Liver (tissue), 8 donors: ENCODE measurements at regions not wholly inside any gene's neighbourhood (a gene's known extent, or its start where the extent isn't known, plus 50 kb on each side); places are given as distances from the start of the nearest gene placed in this dataset.

Source experiments
- DNase-seq: peaks from one replicate; pipeline ENCODE4 v3.0.0-alpha.2; 2017; ENCODE audit warnings: low spot score
- H3K27ac ChIP-seq, 2 donors: one replicate each; pipeline ENCODE4 v1.7.0; 2013; ENCODE audit warnings: inconsistent platforms in 2 of 2, low read length in 2 of 2, control low read depth in 1 of 2, low read depth in 1 of 2, mild to moderate bottlenecking in 1 of 2
- H3K27me3 ChIP-seq, 4 donors: one replicate each; pipeline versions ENCODE4 v1.6.1 to v1.7.0; 2013; ENCODE audit warnings: low read length in 3 of 4, inconsistent platforms in 1 of 4, mild to moderate bottlenecking in 1 of 4, moderate library complexity in 1 of 4; ENCODE audit not compliant: control insufficient read depth in 4 of 4, insufficient read depth in 4 of 4
- H3K36me3 ChIP-seq, 4 donors: one replicate each; pipeline versions ENCODE4 v1.6.1 to v1.7.0; 2013; ENCODE audit warnings: low read length in 3 of 4, mild to moderate bottlenecking in 3 of 4, low read depth in 1 of 4, moderate library complexity in 1 of 4; ENCODE audit not compliant: control insufficient read depth in 4 of 4, insufficient read depth in 3 of 4
- H3K4me1 ChIP-seq, 4 donors: one replicate each; pipeline versions ENCODE4 v1.6.1 to v1.7.0; 2013; ENCODE audit warnings: low read length in 3 of 4, mild to moderate bottlenecking in 3 of 4, moderate library complexity in 1 of 4; ENCODE audit not compliant: control insufficient read depth in 4 of 4, insufficient read depth in 4 of 4
- H3K4me3 ChIP-seq, 3 donors: one replicate each; pipeline versions ENCODE4 v1.6.1 to v1.7.0; 2013; ENCODE audit warnings: low read length in 3 of 3, control low read depth in 1 of 3, low read depth in 1 of 3, mild to moderate bottlenecking in 1 of 3
- H3K9ac ChIP-seq, 2 donors: one replicate each; pipeline ENCODE4 v1.7.0; 2013; ENCODE audit warnings: low read length in 2 of 2, mild to moderate bottlenecking in 2 of 2, moderate library complexity in 2 of 2, control low read depth in 1 of 2, low read depth in 1 of 2
- H3K9me3 ChIP-seq, 4 donors: one replicate each; pipeline versions ENCODE4 v1.6.1 to v1.7.0; 2013; ENCODE audit warnings: low read length in 3 of 4; ENCODE audit not compliant: control insufficient read depth in 4 of 4
- EGR1 ChIP-seq, 2 donors: IDR thresholded peaks; 2 replicates each; pipeline ENCODE4 v1.6.1; 2016 to 2018; ENCODE audit warnings: antibody characterized with exemption in 2 of 2, low read depth in 2 of 2
- FOXA1 ChIP-seq: IDR thresholded peaks from 2 replicates; pipeline ENCODE4 v1.6.1; 2016; ENCODE audit warnings: antibody characterized with exemption
- FOXA2 ChIP-seq: IDR thresholded peaks from 2 replicates; pipeline ENCODE4 v1.6.1; 2016; ENCODE audit warnings: antibody characterized with exemption
- GABPA ChIP-seq, 2 donors: IDR thresholded peaks in 1 of 2; conservative IDR thresholded peaks in 1 of 2; 2 replicates each; pipeline ENCODE4 v1.6.1; 2016; ENCODE audit warnings: antibody characterized with exemption in 2 of 2, mild to moderate bottlenecking in 1 of 2, moderate library complexity in 1 of 2
- JUND ChIP-seq, 2 donors: IDR thresholded peaks; 2 replicates each; pipeline ENCODE4 v1.6.1; 2016; ENCODE audit warnings: antibody characterized with exemption in 2 of 2
- RAD21 ChIP-seq, 2 donors: IDR thresholded peaks; 2 replicates each; pipeline ENCODE4 v1.6.1; 2016; ENCODE audit warnings: antibody characterized with exemption in 2 of 2, mild to moderate bottlenecking in 2 of 2
- WGBS: extraction: QIAGEN DNeasy Blood & Tissue Kit; methylation state at CpG from one replicate; pipeline ENCODE4 v1.1.7; 2013; 5-methylcytosine and 5-hydroxymethylcytosine counted together
- TF ChIP-seq, protein P1 (sequence below): IDR thresholded peaks from 2 replicates; pipeline ENCODE4 v1.6.1; 2016; ENCODE audit warnings: antibody characterized with exemption
- TF ChIP-seq, protein P2 (sequence below): fragments of 150-350 bp; IDR thresholded peaks from 2 replicates; pipeline ENCODE4 v1.5.1; 2017; ENCODE audit warnings: improper control_type of control experiment, low read depth, low read length; ENCODE audit not compliant: missing input control
- TF ChIP-seq, protein P3 (sequence below): IDR thresholded peaks from 2 replicates; pipeline ENCODE4 v1.6.1; 2016; ENCODE audit warnings: antibody characterized with exemption, mild to moderate bottlenecking
- donor health status: healthy.
- donor health status: healthy.
- donor health status: healthy.
- donor health status: healthy.
- donor health status: healthy.

GRCh38 chr1:220369511-220369910 is 97.3 kb upstream of the RAB3GAP2 start:
- Histone ChIP-seq H3K9me3 (peaks cover 0 to 3% (median 0%) of the 10 kb centered on the region in 4 donors), H3K36me3 (no peaks in the 10 kb centered on the region), H3K27me3 (peaks cover 0 to 3% (median 0%) of the 10 kb centered on the region in 4 donors), H3K4me3 (no peak overlapping the region), H3K27ac (no peak overlapping the region), H3K4me1 (no peaks in the 10 kb centered on the region), H3K9ac (no peak overlapping the region)
- DNase-seq, result no peak
- TF ChIP-seq, protein P1, sequence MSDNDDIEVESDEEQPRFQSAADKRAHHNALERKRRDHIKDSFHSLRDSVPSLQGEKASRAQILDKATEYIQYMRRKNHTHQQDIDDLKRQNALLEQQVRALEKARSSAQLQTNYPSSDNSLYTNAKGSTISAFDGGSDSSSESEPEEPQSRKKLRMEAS, result no peak
- TF ChIP-seq JUND (IDR thresholded peaks at IDR 0.05), result no peak
- no peak for TF ChIP-seq RAD21 (IDR thresholded peaks at IDR 0.05)
- whole genome bisulfite sequencing, result 58% methylated on average over 3 of the region's 3 CpGs

DNA sequence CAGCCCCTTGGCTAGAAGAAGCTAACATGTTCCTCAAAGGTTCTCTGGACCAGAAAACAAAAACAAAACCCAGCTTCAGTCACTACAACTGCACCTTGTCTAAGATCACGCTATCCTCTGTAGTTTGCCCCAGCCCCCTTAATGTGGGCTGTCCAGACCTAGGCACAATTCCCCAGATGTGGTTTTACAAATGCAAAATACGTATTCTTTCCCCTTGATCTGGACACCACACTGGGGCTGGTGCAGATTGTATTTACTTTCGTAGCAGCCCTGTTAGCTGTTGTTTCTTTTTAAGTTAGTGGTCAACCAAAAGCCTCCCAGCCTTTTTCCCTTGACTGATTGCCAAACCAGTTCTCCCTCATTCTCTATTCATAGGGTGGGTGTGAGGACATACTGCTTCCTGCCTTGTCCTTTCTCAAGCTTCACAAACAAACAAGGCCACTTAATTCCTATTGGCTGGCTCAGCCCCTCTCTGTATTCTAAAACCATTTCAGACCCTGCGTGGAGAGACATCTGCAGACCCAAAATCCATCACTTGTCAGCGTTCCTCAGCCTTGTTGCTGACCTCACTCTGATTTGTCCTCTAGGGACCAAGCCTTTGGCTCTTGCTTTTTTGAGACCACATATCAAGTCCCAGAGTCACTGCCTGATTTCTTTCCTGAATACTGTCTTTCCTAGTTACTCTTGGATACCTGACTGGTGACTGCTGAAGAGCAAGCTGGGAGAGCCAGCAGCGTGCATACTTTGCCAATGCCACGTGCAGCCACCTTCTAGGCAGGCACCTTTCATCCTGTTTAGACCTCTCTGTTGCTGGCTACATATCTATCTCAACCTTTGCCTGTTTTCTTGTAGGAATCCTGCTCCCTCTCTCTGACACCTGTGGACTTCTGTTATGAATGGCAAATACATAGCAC is 96.4 kb upstream of the RAB3GAP2 start:
- no peak for DNase-seq
- Histone ChIP-seq H3K9me3 (peaks cover 0 to 3% (median 0%) of the 10 kb centered on the region in 4 donors), H3K4me1 (no peaks in the 10 kb centered on the region), H3K27me3 (peaks cover 0 to 3% (median 0%) of the 10 kb centered on the region in 4 donors), H3K27ac (no peak overlapping the region), H3K36me3 (no peaks in the 10 kb centered on the region), H3K4me3 (no peak overlapping the region), H3K9ac (no peak overlapping the region)
- TF ChIP-seq FOXA2 (no peak), FOXA1 (no peak), GABPA (IDR thresholded peaks at IDR 0.05 in 1 of 2, conservative IDR thresholded peaks at IDR 0.05 in 1 of 2) (no peak)
- TF ChIP-seq, protein P2, sequence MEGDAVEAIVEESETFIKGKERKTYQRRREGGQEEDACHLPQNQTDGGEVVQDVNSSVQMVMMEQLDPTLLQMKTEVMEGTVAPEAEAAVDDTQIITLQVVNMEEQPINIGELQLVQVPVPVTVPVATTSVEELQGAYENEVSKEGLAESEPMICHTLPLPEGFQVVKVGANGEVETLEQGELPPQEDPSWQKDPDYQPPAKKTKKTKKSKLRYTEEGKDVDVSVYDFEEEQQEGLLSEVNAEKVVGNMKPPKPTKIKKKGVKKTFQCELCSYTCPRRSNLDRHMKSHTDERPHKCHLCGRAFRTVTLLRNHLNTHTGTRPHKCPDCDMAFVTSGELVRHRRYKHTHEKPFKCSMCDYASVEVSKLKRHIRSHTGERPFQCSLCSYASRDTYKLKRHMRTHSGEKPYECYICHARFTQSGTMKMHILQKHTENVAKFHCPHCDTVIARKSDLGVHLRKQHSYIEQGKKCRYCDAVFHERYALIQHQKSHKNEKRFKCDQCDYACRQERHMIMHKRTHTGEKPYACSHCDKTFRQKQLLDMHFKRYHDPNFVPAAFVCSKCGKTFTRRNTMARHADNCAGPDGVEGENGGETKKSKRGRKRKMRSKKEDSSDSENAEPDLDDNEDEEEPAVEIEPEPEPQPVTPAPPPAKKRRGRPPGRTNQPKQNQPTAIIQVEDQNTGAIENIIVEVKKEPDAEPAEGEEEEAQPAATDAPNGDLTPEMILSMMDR, result no peak
- TF ChIP-seq, protein P3, sequence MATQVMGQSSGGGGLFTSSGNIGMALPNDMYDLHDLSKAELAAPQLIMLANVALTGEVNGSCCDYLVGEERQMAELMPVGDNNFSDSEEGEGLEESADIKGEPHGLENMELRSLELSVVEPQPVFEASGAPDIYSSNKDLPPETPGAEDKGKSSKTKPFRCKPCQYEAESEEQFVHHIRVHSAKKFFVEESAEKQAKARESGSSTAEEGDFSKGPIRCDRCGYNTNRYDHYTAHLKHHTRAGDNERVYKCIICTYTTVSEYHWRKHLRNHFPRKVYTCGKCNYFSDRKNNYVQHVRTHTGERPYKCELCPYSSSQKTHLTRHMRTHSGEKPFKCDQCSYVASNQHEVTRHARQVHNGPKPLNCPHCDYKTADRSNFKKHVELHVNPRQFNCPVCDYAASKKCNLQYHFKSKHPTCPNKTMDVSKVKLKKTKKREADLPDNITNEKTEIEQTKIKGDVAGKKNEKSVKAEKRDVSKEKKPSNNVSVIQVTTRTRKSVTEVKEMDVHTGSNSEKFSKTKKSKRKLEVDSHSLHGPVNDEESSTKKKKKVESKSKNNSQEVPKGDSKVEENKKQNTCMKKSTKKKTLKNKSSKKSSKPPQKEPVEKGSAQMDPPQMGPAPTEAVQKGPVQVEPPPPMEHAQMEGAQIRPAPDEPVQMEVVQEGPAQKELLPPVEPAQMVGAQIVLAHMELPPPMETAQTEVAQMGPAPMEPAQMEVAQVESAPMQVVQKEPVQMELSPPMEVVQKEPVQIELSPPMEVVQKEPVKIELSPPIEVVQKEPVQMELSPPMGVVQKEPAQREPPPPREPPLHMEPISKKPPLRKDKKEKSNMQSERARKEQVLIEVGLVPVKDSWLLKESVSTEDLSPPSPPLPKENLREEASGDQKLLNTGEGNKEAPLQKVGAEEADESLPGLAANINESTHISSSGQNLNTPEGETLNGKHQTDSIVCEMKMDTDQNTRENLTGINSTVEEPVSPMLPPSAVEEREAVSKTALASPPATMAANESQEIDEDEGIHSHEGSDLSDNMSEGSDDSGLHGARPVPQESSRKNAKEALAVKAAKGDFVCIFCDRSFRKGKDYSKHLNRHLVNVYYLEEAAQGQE, result no peak
- TF ChIP-seq, protein P1, result no peak
- 71% methylated on average over 7 of the region's 7 CpGs for WGBS

DNA sequence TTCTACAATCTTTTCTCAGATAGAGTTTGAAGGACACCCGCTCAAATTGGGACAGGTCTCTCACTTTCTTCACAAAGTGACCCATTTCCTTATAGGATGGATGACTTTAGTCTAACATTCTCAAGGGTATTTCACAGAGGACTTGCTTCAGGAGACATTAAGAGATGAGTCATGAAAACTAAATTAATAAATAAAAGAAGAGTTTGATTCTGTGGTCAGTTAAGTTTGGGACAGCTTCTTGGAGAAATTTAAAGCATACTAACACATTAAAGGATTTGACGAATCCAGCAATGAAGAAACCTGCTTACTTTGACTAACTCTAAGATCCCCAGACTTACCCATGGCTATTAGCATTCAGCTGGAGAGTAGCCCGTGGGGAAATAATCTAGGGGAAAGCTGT is 95.6 kb upstream of the RAB3GAP2 start:
- Histone ChIP-seq H3K27me3 (peaks cover 0 to 3% (median 0%) of the 10 kb centered on the region in 4 donors), H3K27ac (no peak overlapping the region), H3K4me3 (no peak overlapping the region), H3K9me3 (peaks cover 0 to 3% (median 0%) of the 10 kb centered on the region in 4 donors), H3K9ac (no peak overlapping the region), H3K36me3 (no peaks in the 10 kb centered on the region), H3K4me1 (no peaks in the 10 kb centered on the region)
- no peak for DNase-seq
- 91% methylated on average over 3 of the region's 3 CpGs for WGBS
- TF ChIP-seq EGR1 (IDR thresholded peaks at IDR 0.05; ENCODE audit: low read depth in 2 of 2), result no peak
